ENCODE measurements at regions not wholly inside any gene's neighbourhood (a gene's known extent, or its start where the extent isn't known, plus 50 kb on each side); places are given as distances from the start of the nearest gene placed in this dataset.

- Histone ChIP-seq H3K4me3 (no peak overlapping the region), H3K9me3 (no peaks in the 10 kb centered on the region), H3K4me1 (peaks cover 0 to 61% (median 0%) of the 10 kb centered on the region in 12 donors), H3K36me3 (no peaks in the 10 kb centered on the region), H3K27ac (peak overlapping the region in 1 of 12 donors; percentile 40), H3K27me3 (peaks cover 0 to 9% (median 0%) of the 10 kb centered on the region in 9 donors)
- 91 to 100% (median 95%) methylated on average over 1 of the region's 1 CpG for WGBS, 4 donors
- peak in 1 of 5 donors; percentile 16 for DNase-seq
- intact Hi-C loops (cut with DNase I) = no loop called here
- ATAC-seq = peak in 1 of 4 donors; percentile 41
- TF ChIP-seq, protein P1, sequence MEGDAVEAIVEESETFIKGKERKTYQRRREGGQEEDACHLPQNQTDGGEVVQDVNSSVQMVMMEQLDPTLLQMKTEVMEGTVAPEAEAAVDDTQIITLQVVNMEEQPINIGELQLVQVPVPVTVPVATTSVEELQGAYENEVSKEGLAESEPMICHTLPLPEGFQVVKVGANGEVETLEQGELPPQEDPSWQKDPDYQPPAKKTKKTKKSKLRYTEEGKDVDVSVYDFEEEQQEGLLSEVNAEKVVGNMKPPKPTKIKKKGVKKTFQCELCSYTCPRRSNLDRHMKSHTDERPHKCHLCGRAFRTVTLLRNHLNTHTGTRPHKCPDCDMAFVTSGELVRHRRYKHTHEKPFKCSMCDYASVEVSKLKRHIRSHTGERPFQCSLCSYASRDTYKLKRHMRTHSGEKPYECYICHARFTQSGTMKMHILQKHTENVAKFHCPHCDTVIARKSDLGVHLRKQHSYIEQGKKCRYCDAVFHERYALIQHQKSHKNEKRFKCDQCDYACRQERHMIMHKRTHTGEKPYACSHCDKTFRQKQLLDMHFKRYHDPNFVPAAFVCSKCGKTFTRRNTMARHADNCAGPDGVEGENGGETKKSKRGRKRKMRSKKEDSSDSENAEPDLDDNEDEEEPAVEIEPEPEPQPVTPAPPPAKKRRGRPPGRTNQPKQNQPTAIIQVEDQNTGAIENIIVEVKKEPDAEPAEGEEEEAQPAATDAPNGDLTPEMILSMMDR (IDR thresholded peaks at IDR 0.05) = no peak
- TF ChIP-seq POLR2A (IDR thresholded peaks at IDR 0.05) = no peak
These were observed 111.1 kb upstream of the ACSL4 start for GRCh38 chrX:109843963-109844751.

GRCh38 chrX:109844986-109845385, 111.9 kb upstream of the ACSL4 start:
- no peak for DNase-seq
- Histone ChIP-seq H3K27me3 (peaks cover 0 to 7% (median 0%) of the 10 kb centered on the region in 9 donors), H3K27ac (peak overlapping the region in 1 of 12 donors; percentile 40), H3K36me3 (no peaks in the 10 kb centered on the region), H3K9me3 (no peaks in the 10 kb centered on the region), H3K4me1 (peaks cover 0 to 56% (median 0%) of the 10 kb centered on the region in 12 donors), H3K4me3 (no peak overlapping the region)
- WGBS, 4 donors = 78 to 89% (median 83%) methylated on average over 4 of the region's 4 CpGs
- TF ChIP-seq, protein P1 (IDR thresholded peaks at IDR 0.05) = no peak
- TF ChIP-seq POLR2A (IDR thresholded peaks at IDR 0.05) = no peak
- intact Hi-C loops (cut with DNase I) = no loop called here
- ATAC-seq = no peak

DNA sequence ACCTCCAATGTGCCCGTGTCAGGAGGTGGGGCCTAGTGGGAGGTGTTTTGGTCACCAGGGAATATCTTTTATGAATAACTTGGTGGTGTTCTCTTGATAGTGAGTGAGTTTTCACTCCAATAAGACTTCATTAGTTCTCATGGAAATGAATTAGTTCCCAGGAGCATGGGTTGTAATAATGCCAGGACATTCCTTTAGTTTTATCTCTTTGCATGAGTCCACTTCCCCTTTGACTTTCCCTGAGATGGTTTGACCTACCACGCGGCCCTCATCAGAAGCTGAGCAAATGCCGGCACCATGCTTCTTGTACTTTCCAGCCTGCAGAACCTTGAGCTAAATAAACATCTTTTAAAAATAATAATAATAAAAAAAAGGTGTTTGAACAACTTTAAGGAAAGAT, 112.9 kb upstream of the ACSL4 start:
- peaks cover 0 to 48% (median 0%) of the 10 kb centered on the region in 12 donors for H3K4me1 ChIP-seq
- WGBS, 4 donors = 70 to 78% (median 74%) methylated on average over 4 of the region's 4 CpGs
- intact Hi-C loops (cut with DNase I) = no loop called here
- no peaks in the 10 kb centered on the region for H3K36me3 ChIP-seq
- H3K4me3 ChIP-seq = no peak overlapping the region
- H3K27ac ChIP-seq = no peak overlapping the region
- DNase-seq (no peak), ATAC-seq (no peak)
- no peaks in the 10 kb centered on the region for H3K9me3 ChIP-seq
- TF ChIP-seq, protein P1 (IDR thresholded peaks at IDR 0.05) = no peak
- TF ChIP-seq POLR2A (IDR thresholded peaks at IDR 0.05) = no peak
- peaks cover 0 to 9% (median 0%) of the 10 kb centered on the region in 9 donors for H3K27me3 ChIP-seq

GRCh38 chrX:109847257-109848187, 114.5 kb upstream of the ACSL4 start:
- ATAC-seq (peak in 3 of 4 donors; percentile 37 to 85 (median 60)), DNase-seq (no peak)
- H3K27me3 ChIP-seq = peaks cover 0 to 9% (median 0%) of the 10 kb centered on the region in 9 donors
- no peaks in the 10 kb centered on the region for H3K36me3 ChIP-seq
- H3K9me3 ChIP-seq = no peaks in the 10 kb centered on the region
- H3K27ac ChIP-seq = peak overlapping the region in 1 of 12 donors; percentile 28
- TF ChIP-seq POLR2A (IDR thresholded peaks at IDR 0.05) = no peak
- TF ChIP-seq, protein P1 (IDR thresholded peaks at IDR 0.05) = no peak
- H3K4me1 ChIP-seq = peaks cover 0 to 34% (median 0%) of the 10 kb centered on the region in 12 donors
- no peak overlapping the region for H3K4me3 ChIP-seq
- WGBS, 4 donors = 75 to 85% (median 79%) methylated on average over 5 of the region's 5 CpGs
- intact Hi-C loops (cut with DNase I) = no loop called here
